A549 (cell line): ENCODE measurements at regions not wholly inside any gene's neighbourhood (a gene's known extent, or its start where the extent isn't known, plus 50 kb on each side); places are given as distances from the start of the nearest gene placed in this dataset.

ENCODE experiments used
- ATAC-seq, 2 experiments: fragments of 200-7000 bp in 1 of 2; fragments of >200 bp in 1 of 2; cut with Nextera tagmentation in 1 of 2; cut with Tn5 transposase in 1 of 2; 3 replicates each; pipeline versions ENCODE4 v1.8.0 to v1.9.1; 2018 to 2020; ENCODE audit warnings: mild to moderate bottlenecking in 1 of 2, moderate library complexity in 1 of 2
- CTCF ChIA-PET: fragments of 300-600 bp; sonication (Branson Sonifier 250); formaldehyde crosslinking; extraction: SDS; loops from one replicate; lab custom pipeline; 2021; ENCODE audit warnings: antibody characterized with exemption, inconsistent platforms; lab: Yijun Ruan, JAX
- POLR2A ChIA-PET: fragments of 350-600 bp; formaldehyde crosslinking; extraction: SDS; loops from one replicate; lab custom pipeline; 2021; ENCODE audit warnings: antibody characterized with exemption, inconsistent platforms; lab: Yijun Ruan, JAX
- DNase-seq, 2 experiments: peaks; one replicate each; pipeline versions ENCODE4 v3.0.0 to v3.0.0-alpha.2; 2011 to 2016; ENCODE audit warnings: low read depth in 1 of 2, low spot score in 1 of 2
- FAIRE-seq: peaks from 2 replicates; lab custom pipeline; 2011; peaks lifted over from hg19 to GRCh38; lab: Jason Lieb, UNC
- H3K27ac ChIP-seq, 2 experiments: fragments of >200 bp; sonication (Bioruptor Twin); formaldehyde crosslinking; 3 replicates each; pipeline ENCODE4 v1.5.1; 2016 to 2017
- H3K4me1 ChIP-seq: fragments of >200 bp; sonication (Bioruptor Twin); formaldehyde crosslinking; 3 replicates; pipeline ENCODE4 v1.6.1; 2016
- H3K4me2 ChIP-seq: fragments of >200 bp; sonication (Bioruptor Twin); formaldehyde crosslinking; 3 replicates; pipeline ENCODE4 v1.6.1; 2016
- H3K4me3 ChIP-seq: fragments of >200 bp; sonication (Bioruptor Twin); formaldehyde crosslinking; 3 replicates; pipeline ENCODE4 v1.5.1; 2016
- H3K9me3 ChIP-seq: fragments of >200 bp; sonication (Bioruptor Twin); formaldehyde crosslinking; 3 replicates; pipeline ENCODE4 v1.6.1; 2016
- BCL3 ChIP-seq: fragments of >200 bp; sonication (Bioruptor Twin); formaldehyde crosslinking; IDR thresholded peaks from 3 replicates; pipeline ENCODE4 v1.6.1; 2016
- BHLHE40 ChIP-seq: IDR thresholded peaks from 2 replicates; pipeline ENCODE4 v1.6.1; 2012; ENCODE audit warnings: low read depth, low read length, inconsistent platforms
- CTCF ChIP-seq: fragments of >200 bp; sonication (Bioruptor Twin); formaldehyde crosslinking; IDR thresholded peaks from 3 replicates; pipeline ENCODE4 v1.5.1; 2016
- E2F6 ChIP-seq: IDR thresholded peaks from 2 replicates; pipeline ENCODE4 v1.6.1; 2012; ENCODE audit warnings: low read depth, borderline replicate concordance
- GATA3 ChIP-seq: IDR thresholded peaks from 2 replicates; pipeline ENCODE4 v1.6.1; 2012; ENCODE audit warnings: borderline replicate concordance
- HDAC2 ChIP-seq: fragments of 200-600 bp; sonication (generic); IDR thresholded peaks from 2 replicates; pipeline ENCODE4 v1.6.1; 2016
- HES2 ChIP-seq: fragments of >200 bp; sonication (Bioruptor Twin); formaldehyde crosslinking; IDR thresholded peaks from 2 replicates; pipeline ENCODE4 v1.6.1; 2016
- HMGXB4 ChIP-seq: fragments of 250-450 bp; sonication (Bioruptor Pico); IDR thresholded peaks from 2 replicates; pipeline ENCODE4 v1.5.0; 2021; ENCODE audit warnings: mild to moderate bottlenecking, moderate library complexity, borderline replicate concordance
- HOXB13 ChIP-seq: fragments of 250-450 bp; sonication (Bioruptor Pico); IDR thresholded peaks from 2 replicates; pipeline ENCODE4 v1.5.0; 2020; ENCODE audit warnings: low read depth, mild to moderate bottlenecking, moderate library complexity
- JUN ChIP-seq, 2 experiments: fragments of >200 bp; sonication (Bioruptor Twin); formaldehyde crosslinking; IDR thresholded peaks; 2 replicates in 1 of 2; 3 replicates in 1 of 2; pipeline ENCODE4 v1.6.1; 2016 to 2017
- MAZ ChIP-seq: fragments of 150-350 bp; IDR thresholded peaks from 2 replicates; pipeline ENCODE4 v1.6.1; 2014; ENCODE audit warnings: antibody characterized with exemption, low read depth, low read length, borderline replicate concordance
- NR3C1 ChIP-seq: fragments of >200 bp; sonication (Bioruptor Twin); formaldehyde crosslinking; IDR thresholded peaks from 3 replicates; pipeline ENCODE4 v1.6.1; 2017
- PBX3 ChIP-seq: IDR thresholded peaks from 2 replicates; pipeline ENCODE4 v1.6.1; 2012
- PHF8 ChIP-seq: fragments of 200-600 bp; sonication (generic); IDR thresholded peaks from 2 replicates; pipeline ENCODE4 v1.6.1; 2016; ENCODE audit warnings: low read depth, mild to moderate bottlenecking, antibody characterized with exemption, moderate library complexity, borderline replicate concordance
- POLR2A ChIP-seq: IDR thresholded peaks from 2 replicates; pipeline ENCODE4 v1.6.1; 2012; ENCODE audit warnings: mild to moderate bottlenecking, low read length
- POLR2AphosphoS2 ChIP-seq: conservative IDR thresholded peaks from 2 replicates; pipeline ENCODE4 v1.6.1; 2012; ENCODE audit warnings: low read length, improper control_type of control experiment, inconsistent platforms
- RCOR1 ChIP-seq: fragments of 150-350 bp; IDR thresholded peaks from 2 replicates; pipeline ENCODE4 v1.6.1; 2014; ENCODE audit warnings: antibody characterized with exemption, low read length, low read depth
- RFX5 ChIP-seq: fragments of 450-650 bp; IDR thresholded peaks from 2 replicates; pipeline ENCODE4 v1.7.1; 2014; ENCODE audit warnings: antibody characterized with exemption, mild to moderate bottlenecking, moderate library complexity
- RNF2 ChIP-seq: fragments of 200-600 bp; sonication (generic); IDR thresholded peaks from 2 replicates; pipeline ENCODE4 v1.6.1; 2016; ENCODE audit warnings: low read depth, mild to moderate bottlenecking, antibody characterized with exemption, moderate library complexity, borderline replicate concordance
- USF2 ChIP-seq: fragments of 450-650 bp; IDR thresholded peaks from 2 replicates; pipeline ENCODE4 v1.6.1; 2014; ENCODE audit warnings: antibody characterized with exemption
- WGBS: methylation state at CpG from one replicate; pipeline ENCODE4 v1.1.6; 2017; ENCODE audit errors: missing lambda C conversion rate; 5-methylcytosine and 5-hydroxymethylcytosine counted together

- TF ChIP-seq E2F6 (no peak), RNF2 (no peak), HMGXB4 (CRISPR knock-in tag) (no peak), CTCF (no peak), JUN (IDR thresholded peaks at IDR 0.05) (no peak), RFX5 (no peak), NR3C1 (no peak), POLR2AphosphoS2 (no peak), PHF8 (no peak), HES2 (no peak), PBX3 (no peak), POLR2A (no peak), BCL3 (no peak), HDAC2 (no peak), HOXB13 (CRISPR knock-in tag) (no peak), BHLHE40 (no peak), USF2 (no peak), GATA3 (no peak), MAZ (no peak), RCOR1 (no peak)
- TF ChIP-seq, all 56 proteins: peak for 0
- H3K4me2 ChIP-seq: no peak overlapping the region
- ATAC-seq (no peak), DNase-seq (no peak), FAIRE-seq (no peak)
- no peak overlapping the region for H3K27ac ChIP-seq
- 63% methylated on average over 3 of the region's 3 CpGs for WGBS
- no peaks in the 10 kb centered on the region for H3K9me3 ChIP-seq
- no peak overlapping the region for H3K4me3 ChIP-seq
- no peaks in the 10 kb centered on the region for H3K4me1 ChIP-seq
- CTCF ChIA-PET: interaction anchor here (1.0 to 1.2 kb wide), 2 partner anchors 76 to 81 kb away, joined by 3 to 4 read pairs; no protein-coding TSS in a partner anchor
- POLR2A ChIA-PET: no interaction called here
These were observed 74.8 kb downstream of the GADD45G start for GRCh38 chr9:89679581-89679980.
